AG09309 (cell line): ENCODE measurements at regions not wholly inside any gene's neighbourhood (a gene's known extent, or its start where the extent isn't known, plus 50 kb on each side); places are given as distances from the start of the nearest gene placed in this dataset.
"Not testable (repeated sequence)": the region's sequence is repeated elsewhere in the genome, so short reads cannot be mapped to it uniquely, and the experiment has no call there.

Experiments
- DNase-seq: peaks from one replicate; pipeline ENCODE4 v3.0.0-alpha.2; 2010; ENCODE audit warnings: low read depth
- H3K4me3 ChIP-seq: 2 replicates; pipeline ENCODE4 v1.5.1; 2011; ENCODE audit warnings: mild to moderate bottlenecking, low read depth, low read length, moderate library complexity; ENCODE audit not compliant: control insufficient read depth
- CTCF ChIP-seq: IDR thresholded peaks from 2 replicates; pipeline ENCODE4 v1.5.1; 2011; ENCODE audit warnings: mild to moderate bottlenecking, low read depth, low read length, inconsistent platforms; ENCODE audit not compliant: insufficient read depth, control insufficient read depth; ENCODE audit errors: missing control alignments

GRCh38 chr4:28296239-28296638 lies 1435.6 kb downstream of the STIM2 start:
- TF ChIP-seq CTCF: no peak
- H3K4me3 ChIP-seq: no peak overlapping the region
- DNase-seq: no peak

- no peak overlapping the region for H3K4me3 ChIP-seq
- TF ChIP-seq CTCF: no peak
- DNase-seq: no peak
Observed at GRCh38 chr4:28310926-28311325, 1450.3 kb downstream of the STIM2 start.

- H3K4me3 ChIP-seq, DNase-seq: not testable (repeated sequence)
Observed at GRCh38 chr4:28312497-28312896, 1451.9 kb downstream of the STIM2 start.

- no peak for DNase-seq
- TF ChIP-seq CTCF: no peak
- no peak overlapping the region for H3K4me3 ChIP-seq
Observed at GRCh38 chr4:28313729-28314713, 1453.4 kb downstream of the STIM2 start.

- no peak for DNase-seq
- H3K4me3 ChIP-seq: no peak overlapping the region
- no peak for TF ChIP-seq CTCF
Observed at GRCh38 chr4:28317221-28317620, 1456.6 kb downstream of the STIM2 start.

- TF ChIP-seq CTCF: no peak
- H3K4me3 ChIP-seq: no peak overlapping the region
- DNase-seq: no peak
Observed at GRCh38 chr4:28334249-28334648, 1473.6 kb downstream of the STIM2 start.

- TF ChIP-seq CTCF: no peak
- no peak for DNase-seq
Observed at GRCh38 chr4:28341784-28342183, 1481.1 kb downstream of the STIM2 start.

More at GRCh38 chr4:28341784-28342183, 1481.1 kb downstream of the STIM2 start:
- no peak overlapping the region for H3K4me3 ChIP-seq
